Activated T-cell treated with anti-CD3 and anti-CD28 coated beads, Interleukin-2, amount 50 U/mL, for 24 hours (primary cell): ENCODE measurements at regions not wholly inside any gene's neighbourhood (a gene's known extent, or its start where the extent isn't known, plus 50 kb on each side); places are given as distances from the start of the nearest gene placed in this dataset.

Source experiments
- DNase-seq: peaks from one replicate; pipeline ENCODE4 v3.0.0-alpha.2; 2020
- H3K27ac Mint-ChIP-seq: 2 replicates; pipeline ENCODE4 v1.8.0; 2020; ENCODE audit warnings: mild to moderate bottlenecking, mixed read lengths
- H3K27me3 Mint-ChIP-seq: 2 replicates; pipeline ENCODE4 v1.8.0; 2020; ENCODE audit warnings: mixed read lengths
- H3K36me3 Mint-ChIP-seq: 2 replicates; pipeline ENCODE4 v1.8.0; 2020; ENCODE audit warnings: low read depth, mixed read lengths
- H3K4me1 Mint-ChIP-seq: 2 replicates; pipeline ENCODE4 v1.8.0; 2020; ENCODE audit warnings: low read depth, mixed read lengths
- H3K4me3 Mint-ChIP-seq: 2 replicates; pipeline ENCODE4 v1.8.0; 2020; ENCODE audit warnings: mild to moderate bottlenecking, moderate library complexity, mixed read lengths
- H3K9me3 Mint-ChIP-seq: 2 replicates; pipeline ENCODE4 v1.8.0; 2020; ENCODE audit warnings: mixed read lengths

DNA sequence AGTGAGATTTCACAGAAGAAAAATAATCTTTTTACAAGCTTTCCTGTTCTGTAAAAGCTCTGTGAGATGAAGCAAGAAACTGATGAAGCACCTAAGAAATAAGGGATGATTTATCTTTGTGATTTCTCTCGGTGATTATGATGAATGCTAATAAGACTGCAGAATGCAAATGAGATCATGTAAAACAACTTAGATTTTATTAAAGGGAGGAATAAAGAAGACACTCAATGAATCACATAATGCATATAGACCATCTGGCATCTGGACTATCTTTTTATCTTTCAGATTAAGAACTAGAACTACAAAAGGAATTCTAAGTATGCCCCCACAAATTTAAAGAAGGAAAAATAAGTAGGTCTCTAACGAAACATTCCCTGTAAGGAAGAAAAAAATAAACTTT, 361.5 kb upstream of the OPRM1 start:
- Mint-ChIP-seq H3K4me3 (no peak overlapping the region), H3K27me3 (no peaks in the 10 kb centered on the region), H3K36me3 (no peaks in the 10 kb centered on the region), H3K4me1 (no peaks in the 10 kb centered on the region), H3K27ac (no peak overlapping the region), H3K9me3 (peaks cover 7% of the 10 kb centered on the region)
- no peak for DNase-seq

DNA sequence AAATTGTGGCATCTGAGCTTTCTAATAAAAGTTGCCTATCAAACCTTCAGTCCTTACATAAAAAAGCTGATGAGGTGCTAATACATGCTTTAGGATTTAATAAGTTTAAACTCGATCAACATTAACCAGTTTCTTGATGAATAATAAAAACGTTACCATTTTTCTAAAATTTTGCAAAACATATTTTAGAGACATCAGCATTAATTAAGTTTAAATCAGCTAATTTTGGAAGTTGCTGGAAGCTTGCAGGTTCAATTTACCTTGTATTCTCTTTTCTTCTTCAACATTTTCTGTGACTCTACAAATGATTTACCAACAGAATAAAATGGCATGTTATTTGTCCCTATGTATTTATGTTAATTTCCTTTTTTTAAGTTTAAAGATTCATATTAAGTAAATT, 365.3 kb upstream of the OPRM1 start:
- Mint-ChIP-seq H3K36me3 (no peaks in the 10 kb centered on the region), H3K27me3 (no peaks in the 10 kb centered on the region), H3K27ac (no peak overlapping the region), H3K4me1 (no peaks in the 10 kb centered on the region), H3K9me3 (peaks cover 2% of the 10 kb centered on the region), H3K4me3 (no peak overlapping the region)
- DNase-seq = no peak

DNA sequence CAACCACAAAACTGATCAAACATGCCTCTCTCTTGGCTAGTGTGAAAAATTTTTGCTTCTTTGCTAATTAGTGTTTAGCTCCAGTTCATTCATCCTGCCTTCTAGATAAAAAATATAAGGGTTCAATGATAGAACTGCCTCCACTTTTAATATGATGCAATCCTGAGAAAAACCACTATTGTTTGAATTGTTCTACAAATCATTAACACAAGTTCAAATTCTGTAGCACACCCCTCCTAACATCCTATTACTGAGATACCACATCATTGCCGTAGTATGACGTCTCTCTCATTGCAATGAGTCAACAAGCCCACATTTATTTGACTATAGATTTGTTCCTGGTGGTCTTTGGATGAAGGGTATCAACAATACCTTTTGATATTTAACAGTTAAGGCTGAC, 365.8 kb upstream of the OPRM1 start:
- Mint-ChIP-seq H3K4me1 (no peaks in the 10 kb centered on the region), H3K36me3 (no peaks in the 10 kb centered on the region), H3K9me3 (peaks cover 2% of the 10 kb centered on the region), H3K27ac (no peak overlapping the region), H3K27me3 (no peaks in the 10 kb centered on the region), H3K4me3 (no peak overlapping the region)
- DNase-seq = no peak

DNA sequence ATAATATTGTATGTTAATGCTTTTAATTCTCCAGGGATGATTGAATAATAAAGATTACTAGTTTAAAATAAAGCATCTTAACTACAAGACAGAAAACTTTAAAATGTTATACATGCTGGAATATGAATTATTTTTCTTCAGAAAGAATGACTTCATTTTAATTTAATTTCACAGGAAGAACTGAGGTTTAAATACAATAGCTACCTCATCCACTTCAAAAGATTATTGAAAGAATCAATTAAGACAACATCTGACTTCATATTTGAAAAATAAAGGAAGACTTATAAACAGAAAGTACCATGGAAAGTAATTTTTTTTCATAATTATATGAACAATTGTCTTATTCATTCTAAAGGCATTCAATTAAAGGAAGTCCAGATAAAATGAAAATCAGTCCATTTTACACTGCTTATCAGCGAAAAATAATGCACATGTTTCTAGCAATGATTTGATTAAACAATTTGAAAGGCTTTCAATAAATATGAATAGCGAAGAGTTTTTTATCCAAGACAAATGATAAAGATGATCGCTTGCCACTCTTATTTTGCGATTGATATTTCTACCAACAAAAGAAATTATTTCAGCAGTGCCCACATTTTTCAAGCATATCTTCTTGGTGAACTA, 368.5 kb upstream of the OPRM1 start:
- DNase-seq = no peak
- no peaks in the 10 kb centered on the region for H3K36me3 Mint-ChIP-seq
- H3K27me3 Mint-ChIP-seq = no peaks in the 10 kb centered on the region
- no peak overlapping the region for H3K4me3 Mint-ChIP-seq
- H3K27ac Mint-ChIP-seq = no peak overlapping the region
- no peaks in the 10 kb centered on the region for H3K4me1 Mint-ChIP-seq
- no peaks in the 10 kb centered on the region for H3K9me3 Mint-ChIP-seq

DNA sequence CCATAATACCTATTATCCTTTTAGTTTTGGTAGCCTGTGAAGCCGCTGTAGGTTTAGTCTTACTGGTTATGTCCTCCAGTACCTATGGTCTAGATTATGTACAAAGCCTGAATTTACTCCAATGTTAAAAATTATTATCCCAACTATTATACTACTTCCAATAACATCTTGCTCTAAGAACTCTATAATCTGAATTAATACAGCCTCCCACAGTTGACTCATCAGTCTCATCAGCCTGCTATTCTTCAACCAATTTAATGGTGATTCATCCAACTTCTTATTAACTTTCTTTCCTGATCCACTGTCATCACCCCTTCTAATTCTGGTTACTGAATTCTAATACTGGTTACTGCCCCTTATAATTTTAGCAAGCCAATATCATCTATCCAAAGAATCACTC, 370.3 kb upstream of the OPRM1 start:
- H3K4me3 Mint-ChIP-seq = no peak overlapping the region
- no peaks in the 10 kb centered on the region for H3K36me3 Mint-ChIP-seq
- DNase-seq = no peak
- H3K4me1 Mint-ChIP-seq = no peaks in the 10 kb centered on the region
- H3K27ac Mint-ChIP-seq = no peak overlapping the region
- no peaks in the 10 kb centered on the region for H3K27me3 Mint-ChIP-seq
- no peaks in the 10 kb centered on the region for H3K9me3 Mint-ChIP-seq

DNA sequence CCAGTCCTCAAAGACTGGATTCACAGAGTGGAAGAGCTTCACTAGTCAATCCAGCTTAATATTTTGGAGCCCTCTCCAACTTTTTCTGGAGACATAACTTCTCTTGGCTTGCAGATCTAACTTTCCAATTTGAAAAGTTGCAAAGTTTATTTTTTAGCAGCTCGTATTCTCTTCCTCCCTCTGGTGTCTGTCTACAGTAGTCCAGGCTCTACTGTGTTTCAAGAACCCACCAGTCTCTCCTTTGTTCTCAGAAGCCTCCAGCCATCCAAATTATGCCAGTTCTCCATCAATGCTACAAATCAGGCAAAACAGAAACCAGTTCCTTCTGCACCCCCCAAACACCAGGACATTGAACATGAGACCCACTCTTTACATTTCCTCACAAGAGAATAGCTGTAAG, 376.1 kb upstream of the OPRM1 start:
- peaks cover 5% of the 10 kb centered on the region for H3K9me3 Mint-ChIP-seq
- no peak overlapping the region for H3K27ac Mint-ChIP-seq
- no peak for DNase-seq
- no peak overlapping the region for H3K4me3 Mint-ChIP-seq
- no peaks in the 10 kb centered on the region for H3K4me1 Mint-ChIP-seq
- H3K36me3 Mint-ChIP-seq = no peaks in the 10 kb centered on the region
- H3K27me3 Mint-ChIP-seq = no peaks in the 10 kb centered on the region

GRCh38 chr6:153645326-153645725, 393.7 kb upstream of the OPRM1 start:
- no peaks in the 10 kb centered on the region for H3K36me3 Mint-ChIP-seq
- no peak overlapping the region for H3K27ac Mint-ChIP-seq
- no peaks in the 10 kb centered on the region for H3K27me3 Mint-ChIP-seq
- no peak overlapping the region for H3K4me3 Mint-ChIP-seq
- no peaks in the 10 kb centered on the region for H3K9me3 Mint-ChIP-seq
- no peaks in the 10 kb centered on the region for H3K4me1 Mint-ChIP-seq
- no peak for DNase-seq

DNA sequence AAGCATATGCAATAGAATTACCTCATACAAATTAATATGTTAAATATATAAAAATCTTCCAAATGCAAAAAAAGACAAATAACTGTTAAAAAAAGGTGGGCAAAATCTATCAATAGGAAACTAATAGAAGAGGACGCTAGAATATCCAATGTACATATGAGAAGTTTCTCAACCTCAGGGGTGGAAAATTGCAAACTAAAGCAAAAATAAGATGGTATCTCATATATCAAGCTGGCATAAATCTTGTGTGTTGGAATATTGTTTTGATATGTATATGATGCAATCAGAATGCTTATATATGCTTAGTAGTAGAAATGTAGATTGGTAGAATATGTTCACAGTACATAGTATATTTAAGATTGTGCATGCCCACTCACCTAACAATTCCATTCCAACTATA, 395.0 kb upstream of the OPRM1 start:
- Mint-ChIP-seq H3K27me3 (no peaks in the 10 kb centered on the region), H3K4me1 (no peaks in the 10 kb centered on the region), H3K4me3 (no peak overlapping the region), H3K9me3 (no peaks in the 10 kb centered on the region), H3K36me3 (no peaks in the 10 kb centered on the region), H3K27ac (no peak overlapping the region)
- no peak for DNase-seq

DNA sequence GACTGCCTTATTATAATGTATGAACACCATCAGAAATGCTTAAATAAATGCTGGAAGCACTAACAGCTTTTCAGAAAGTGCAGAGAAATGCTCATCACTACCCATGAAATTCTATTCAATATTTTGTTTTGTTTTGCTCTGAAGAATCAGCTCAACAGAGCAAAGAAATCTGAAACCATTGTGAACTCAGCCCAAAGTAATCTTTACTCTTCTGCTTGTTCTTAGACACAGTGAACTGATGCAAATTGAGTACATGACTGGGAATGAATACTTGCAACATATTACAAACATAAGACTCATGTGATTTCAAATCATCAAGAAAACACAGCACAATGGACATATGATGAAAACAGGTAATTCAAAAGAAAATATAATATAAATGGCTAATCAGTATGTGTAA, 404.6 kb upstream of the OPRM1 start:
- Mint-ChIP-seq H3K36me3 (no peaks in the 10 kb centered on the region), H3K4me3 (no peak overlapping the region), H3K4me1 (no peaks in the 10 kb centered on the region), H3K27me3 (no peaks in the 10 kb centered on the region), H3K27ac (no peak overlapping the region), H3K9me3 (peaks cover 11% of the 10 kb centered on the region)
- no peak for DNase-seq

DNA sequence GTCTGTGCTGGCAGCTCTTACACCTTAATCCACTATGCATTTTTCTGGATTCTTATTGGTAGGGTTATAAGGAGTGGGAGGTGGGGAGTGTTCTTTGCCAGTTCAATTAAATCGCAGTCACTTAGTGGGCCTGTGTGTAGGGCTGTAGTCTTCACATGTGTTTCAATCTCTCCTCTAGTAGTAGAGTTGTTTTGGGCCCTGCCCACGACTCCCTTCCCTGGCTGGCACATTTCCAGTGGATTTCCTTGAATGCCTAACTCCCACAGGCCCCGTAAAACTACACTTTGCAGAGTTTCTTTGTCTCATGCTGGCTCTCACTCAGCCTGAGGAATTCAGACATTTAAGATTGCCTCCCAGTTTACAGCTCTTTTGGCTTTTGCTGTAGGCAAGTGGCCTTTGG, 414.0 kb upstream of the OPRM1 start:
- no peak overlapping the region for H3K4me3 Mint-ChIP-seq
- no peaks in the 10 kb centered on the region for H3K36me3 Mint-ChIP-seq
- no peaks in the 10 kb centered on the region for H3K4me1 Mint-ChIP-seq
- no peak for DNase-seq
- H3K9me3 Mint-ChIP-seq = no peaks in the 10 kb centered on the region
- H3K27me3 Mint-ChIP-seq = no peaks in the 10 kb centered on the region
- H3K27ac Mint-ChIP-seq = no peak overlapping the region

DNA sequence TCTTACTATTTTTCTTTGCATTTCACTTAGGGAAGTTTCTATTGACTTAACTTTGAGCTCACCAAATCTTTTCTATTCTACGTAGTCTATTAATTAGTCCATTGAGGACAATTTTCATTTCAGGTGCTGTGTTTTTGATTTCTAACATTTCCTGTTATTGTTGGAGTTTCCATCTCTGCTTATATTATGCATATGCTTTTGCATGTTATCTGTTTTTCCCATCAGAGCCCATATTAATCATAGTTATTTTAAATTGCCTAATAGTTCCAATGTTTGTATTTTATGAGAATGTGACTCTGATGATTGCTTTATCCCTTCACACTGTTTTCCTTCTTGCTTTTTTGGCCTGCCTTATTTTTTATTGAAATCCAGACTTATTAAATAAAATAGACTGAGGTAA, 414.5 kb upstream of the OPRM1 start:
- no peaks in the 10 kb centered on the region for H3K4me1 Mint-ChIP-seq
- no peak overlapping the region for H3K27ac Mint-ChIP-seq
- H3K4me3 Mint-ChIP-seq = no peak overlapping the region
- H3K9me3 Mint-ChIP-seq = no peaks in the 10 kb centered on the region
- no peak for DNase-seq
- H3K36me3 Mint-ChIP-seq = no peaks in the 10 kb centered on the region
- no peaks in the 10 kb centered on the region for H3K27me3 Mint-ChIP-seq

- H3K4me1 Mint-ChIP-seq = no peaks in the 10 kb centered on the region
- no peaks in the 10 kb centered on the region for H3K27me3 Mint-ChIP-seq
- DNase-seq = no peak
- no peak overlapping the region for H3K4me3 Mint-ChIP-seq
- no peaks in the 10 kb centered on the region for H3K9me3 Mint-ChIP-seq
- no peak overlapping the region for H3K27ac Mint-ChIP-seq
- no peaks in the 10 kb centered on the region for H3K36me3 Mint-ChIP-seq
These were observed 415.5 kb upstream of the OPRM1 start for GRCh38 chr6:153623496-153623895.

- Mint-ChIP-seq H3K27me3 (no peaks in the 10 kb centered on the region), H3K4me1 (no peaks in the 10 kb centered on the region), H3K27ac (no peak overlapping the region), H3K4me3 (no peak overlapping the region), H3K36me3 (no peaks in the 10 kb centered on the region), H3K9me3 (no peaks in the 10 kb centered on the region)
- DNase-seq = no peak
These were observed 417.5 kb upstream of the OPRM1 start for GRCh38 chr6:153621491-153621890.

GRCh38 chr6:153621070-153621469, 418.0 kb upstream of the OPRM1 start:
- no peaks in the 10 kb centered on the region for H3K4me1 Mint-ChIP-seq

DNA sequence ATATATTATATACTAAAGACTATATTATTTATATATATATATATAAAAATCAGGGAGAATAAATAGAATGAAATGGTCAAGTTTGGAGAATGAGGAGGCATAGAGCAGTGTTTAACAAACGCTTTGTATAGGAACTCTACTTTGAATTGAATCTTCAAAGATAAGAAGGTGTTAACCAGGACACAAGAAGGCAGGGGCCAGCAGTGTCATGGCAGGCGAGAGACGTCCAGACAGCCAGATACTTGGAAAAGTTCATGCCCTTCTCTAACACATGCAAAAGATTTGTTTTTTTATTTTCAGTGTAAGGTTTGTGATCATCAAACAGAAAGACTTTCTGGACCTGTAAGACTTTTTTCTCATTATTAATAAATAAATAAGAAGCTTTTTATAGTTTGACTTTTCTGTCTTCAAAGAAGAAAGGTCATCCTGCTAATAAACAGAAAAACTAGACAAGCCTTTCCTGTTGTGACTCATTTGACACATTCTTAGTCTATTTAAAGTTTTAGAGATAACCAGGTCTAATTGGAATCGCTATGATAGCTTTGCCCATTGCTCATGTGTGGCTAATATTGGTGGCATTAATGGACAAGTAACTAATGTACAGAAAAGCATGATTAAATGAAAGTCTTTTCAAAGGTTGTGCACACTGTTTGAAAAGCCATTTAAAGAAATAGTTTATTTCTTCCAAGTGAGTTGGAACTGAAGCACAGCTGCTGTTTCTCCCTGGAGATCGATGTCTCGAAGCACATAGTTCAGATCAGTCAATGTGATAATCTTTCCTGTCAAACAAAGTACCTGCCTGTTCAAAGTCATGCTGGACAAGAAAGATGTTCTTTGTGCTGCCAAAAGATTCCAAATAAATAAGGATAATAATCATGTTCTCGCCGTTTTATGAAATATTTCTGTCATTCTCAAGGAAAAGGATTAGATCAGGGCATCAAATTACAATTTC, 420.4 kb upstream of the OPRM1 start:
- Mint-ChIP-seq H3K9me3 (no peaks in the 10 kb centered on the region), H3K27me3 (no peaks in the 10 kb centered on the region), H3K36me3 (no peaks in the 10 kb centered on the region), H3K27ac (no peak overlapping the region), H3K4me3 (no peak overlapping the region), H3K4me1 (no peaks in the 10 kb centered on the region)
- DNase-seq = no peak

More at GRCh38 chr6:153621070-153621469, 418.0 kb upstream of the OPRM1 start:
- no peaks in the 10 kb centered on the region for H3K9me3 Mint-ChIP-seq
- H3K27ac Mint-ChIP-seq = no peak overlapping the region
- H3K4me3 Mint-ChIP-seq = no peak overlapping the region
- no peaks in the 10 kb centered on the region for H3K27me3 Mint-ChIP-seq
- H3K36me3 Mint-ChIP-seq = no peaks in the 10 kb centered on the region
- no peak for DNase-seq
